COLO668 (cell line): ENCODE measurements at regions not wholly inside any gene's neighbourhood (a gene's known extent, or its start where the extent isn't known, plus 50 kb on each side); places are given as distances from the start of the nearest gene placed in this dataset.
"Not testable (repeated sequence)": the region's sequence is repeated elsewhere in the genome, so short reads cannot be mapped to it uniquely, and the experiment has no call there.

ENCODE experiments used
- DNase-seq: peaks from one replicate; lab custom pipeline; 2025; ENCODE audit not compliant: unreplicated experiment; lab: John Stamatoyannopoulos, UW

DNA sequence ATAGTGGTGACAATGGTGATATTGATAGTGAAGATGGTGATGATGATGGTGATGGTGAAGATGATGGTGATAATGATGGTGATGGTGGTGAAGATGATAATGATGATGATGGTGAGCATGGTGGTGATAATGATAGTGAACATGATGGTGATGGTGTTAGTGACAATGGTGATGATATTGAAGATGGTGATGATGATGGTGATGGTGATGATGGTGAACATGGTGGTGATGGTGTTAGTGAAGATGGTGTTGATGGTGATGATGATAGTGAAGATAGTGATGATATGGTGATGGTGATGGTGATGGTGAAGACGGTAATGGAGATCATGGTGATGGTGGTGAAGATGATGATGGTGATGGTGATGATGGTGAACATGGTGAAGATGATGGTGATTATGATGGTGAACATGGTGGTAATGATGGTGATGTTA is 259.2 kb downstream of the MATN1 start:
- DNase-seq, result no peak

- no peak for DNase-seq
These were observed 260.5 kb downstream of the MATN1 start for GRCh38 chr1:30462826-30463425.

GRCh38 chr1:30462166-30462565 is 261.2 kb downstream of the MATN1 start:
- no peak for DNase-seq

- DNase-seq, result no peak
These were observed 261.7 kb downstream of the MATN1 start for GRCh38 chr1:30461640-30462039.

DNA sequence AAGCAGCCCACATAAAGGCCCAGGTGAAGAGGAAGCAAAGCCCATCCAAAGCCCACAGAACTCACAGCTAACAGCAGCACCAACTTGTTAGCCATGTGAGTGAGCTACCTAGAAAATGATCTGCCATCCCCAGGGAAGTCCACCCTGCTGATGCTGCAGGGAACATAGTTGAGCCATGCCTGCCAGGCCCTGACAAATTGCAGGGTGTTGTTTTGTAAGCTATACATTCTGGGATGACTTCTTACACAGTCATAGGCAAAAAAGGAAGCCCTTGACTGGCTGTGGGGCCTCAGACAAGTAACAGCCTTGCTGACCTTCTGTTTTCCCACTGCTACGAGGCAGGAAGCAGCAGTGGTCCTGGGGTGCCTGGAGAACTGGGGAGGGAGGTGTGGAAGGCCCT is 262.7 kb downstream of the MATN1 start:
- no peak for DNase-seq

GRCh38 chr1:30458730-30459485 is 264.5 kb downstream of the MATN1 start:
- DNase-seq, result not testable (repeated sequence)

DNA sequence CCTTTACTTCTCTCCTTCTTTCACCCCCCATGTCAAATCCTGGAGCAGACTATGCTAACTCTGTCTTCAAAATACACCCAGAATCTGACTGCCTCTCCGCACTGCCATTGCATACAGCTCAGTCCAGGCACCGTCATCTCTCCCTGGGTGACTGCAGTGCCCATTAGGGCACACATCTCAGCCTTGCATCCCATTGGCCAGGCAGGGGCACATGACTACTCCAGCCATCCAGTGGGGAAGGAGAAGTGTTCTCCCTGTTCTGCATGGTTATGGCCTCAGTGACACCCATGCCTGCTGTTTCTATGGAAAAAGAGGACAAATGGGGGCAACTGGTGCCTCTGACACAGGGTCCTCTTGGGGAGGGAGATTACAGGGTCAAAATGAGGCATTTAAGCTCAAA is 270.5 kb downstream of the MATN1 start:
- no peak for DNase-seq

DNA sequence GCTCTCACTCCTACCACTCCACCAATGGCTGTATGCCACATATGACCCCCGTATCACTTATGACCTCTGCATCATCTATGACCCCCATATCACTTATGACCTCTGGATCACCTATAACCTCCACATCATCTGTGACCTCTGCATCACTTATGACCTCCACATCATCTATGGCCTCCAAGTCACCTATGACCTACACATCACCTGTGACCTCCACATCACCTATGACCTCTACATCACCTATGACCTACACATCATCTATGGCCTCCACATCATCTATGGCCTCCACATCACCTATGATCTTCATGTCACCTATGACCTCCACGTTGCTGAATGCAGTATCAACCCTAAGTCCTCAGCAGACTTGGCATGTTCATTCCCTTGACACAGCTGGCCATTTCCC is 271.2 kb downstream of the MATN1 start:
- no peak for DNase-seq

DNA sequence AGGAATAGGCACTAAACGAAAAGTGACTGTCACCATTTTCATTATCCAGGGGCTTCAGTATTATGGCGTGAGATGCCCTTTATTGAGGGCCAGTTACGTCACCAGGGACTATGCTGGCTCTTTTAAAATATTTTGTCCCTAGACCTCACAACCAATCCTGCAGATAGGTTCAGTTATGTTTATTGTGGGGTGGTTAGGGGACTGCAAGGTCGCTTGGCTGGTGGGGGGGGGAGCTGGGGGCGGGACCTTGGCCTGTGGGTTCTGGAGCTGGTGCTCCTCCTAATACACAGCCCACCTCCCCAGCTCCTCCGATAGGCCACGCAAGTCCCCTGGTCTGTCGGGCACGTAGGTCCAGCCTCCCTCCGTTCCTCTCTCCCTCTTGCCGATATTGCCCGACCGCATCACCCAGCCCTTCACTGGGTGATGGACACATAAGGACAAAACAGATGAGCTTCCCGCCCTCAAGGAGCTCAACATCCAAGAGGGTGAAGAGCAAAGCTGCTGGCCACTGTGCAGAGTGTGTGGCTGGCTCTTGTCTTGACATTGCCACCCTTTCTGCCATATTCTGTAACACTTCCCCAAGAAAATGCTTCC is 271.8 kb downstream of the MATN1 start:
- DNase-seq, result no peak

DNA sequence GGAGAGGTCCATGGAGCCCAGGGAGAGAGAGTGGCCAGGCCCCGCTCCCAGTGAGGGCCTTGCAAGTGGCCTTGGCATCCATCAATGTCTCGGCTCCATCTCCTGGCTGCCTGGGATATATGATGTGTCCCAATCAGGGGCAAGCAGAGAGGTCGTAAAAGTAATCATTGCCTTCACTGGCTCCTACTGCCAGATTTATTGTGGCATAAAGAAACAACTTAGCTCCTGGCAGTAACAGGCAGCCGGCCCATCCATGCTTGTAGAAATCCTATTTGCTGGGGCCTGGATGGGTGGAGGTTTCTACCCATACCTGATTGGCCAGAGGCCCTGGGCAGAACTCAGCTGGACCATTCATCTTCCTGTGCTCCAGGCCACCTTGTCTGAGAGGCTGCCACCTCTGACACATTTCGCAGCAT is 272.6 kb downstream of the MATN1 start:
- DNase-seq, result no peak

DNA sequence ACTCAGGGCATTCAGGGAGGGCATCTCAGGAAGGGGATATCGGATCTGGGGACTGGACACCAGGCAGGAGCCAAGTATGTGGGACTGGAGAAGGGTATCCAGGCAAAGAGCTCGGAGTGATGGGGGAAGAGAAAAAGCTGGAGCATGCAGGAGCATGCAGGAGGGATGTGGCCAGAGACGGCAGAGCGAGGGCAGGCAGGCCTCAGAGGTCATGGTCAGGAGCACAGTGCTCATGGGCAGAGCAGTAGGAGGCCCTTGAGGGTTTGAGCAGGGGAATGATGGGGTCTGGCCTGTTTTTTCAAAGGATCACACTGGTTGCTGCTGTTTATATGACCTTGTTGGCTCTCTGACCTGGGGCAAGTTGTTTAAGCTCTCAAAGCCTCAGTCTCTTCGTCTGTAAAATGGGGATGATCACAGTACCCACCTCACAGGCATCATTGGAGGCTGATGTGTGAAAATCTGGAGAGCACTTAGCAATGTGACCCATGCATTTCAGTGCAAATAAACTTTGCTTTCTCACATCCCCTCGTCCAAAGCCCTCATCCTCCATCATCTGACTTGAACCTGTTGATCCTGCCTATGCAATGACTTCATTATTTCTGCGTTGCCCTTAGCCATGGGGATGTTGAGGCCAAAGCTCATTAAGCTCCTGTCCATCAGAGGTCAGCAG is 273.1 kb downstream of the MATN1 start:
- no peak for DNase-seq

DNA sequence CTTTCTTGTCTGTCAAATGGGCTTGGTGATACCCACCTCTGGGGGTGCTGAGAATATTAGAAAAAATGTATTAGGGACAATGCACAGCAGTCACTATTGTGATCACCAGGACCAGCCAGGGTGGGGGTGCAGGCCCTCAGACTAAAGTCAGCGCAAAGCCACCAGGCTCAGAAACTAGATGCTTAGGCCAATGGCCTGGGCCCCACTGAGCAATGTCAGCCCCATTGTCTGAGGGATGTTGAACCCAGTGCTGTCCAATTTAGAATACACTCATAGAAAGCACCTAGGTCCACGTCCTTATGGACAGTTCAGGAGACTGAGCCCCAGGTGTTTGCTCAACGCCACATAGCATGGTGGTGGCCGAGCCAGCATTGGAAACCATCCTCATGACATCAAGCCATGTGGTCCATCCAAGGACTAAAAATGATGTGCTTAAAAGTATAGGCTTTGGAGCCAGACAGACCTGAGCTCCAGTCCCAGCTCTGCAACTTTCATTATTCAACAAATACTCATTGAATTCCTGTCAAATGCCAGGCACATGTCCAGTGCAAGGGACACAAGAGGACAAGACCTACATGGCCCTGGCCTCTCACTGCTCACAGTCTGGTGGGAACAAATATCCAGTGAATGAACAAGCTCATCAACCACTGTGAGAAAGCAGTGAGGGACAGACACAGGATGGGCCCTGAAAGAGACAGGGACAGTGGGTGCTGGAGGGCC is 273.8 kb downstream of the MATN1 start:
- no peak for DNase-seq

DNA sequence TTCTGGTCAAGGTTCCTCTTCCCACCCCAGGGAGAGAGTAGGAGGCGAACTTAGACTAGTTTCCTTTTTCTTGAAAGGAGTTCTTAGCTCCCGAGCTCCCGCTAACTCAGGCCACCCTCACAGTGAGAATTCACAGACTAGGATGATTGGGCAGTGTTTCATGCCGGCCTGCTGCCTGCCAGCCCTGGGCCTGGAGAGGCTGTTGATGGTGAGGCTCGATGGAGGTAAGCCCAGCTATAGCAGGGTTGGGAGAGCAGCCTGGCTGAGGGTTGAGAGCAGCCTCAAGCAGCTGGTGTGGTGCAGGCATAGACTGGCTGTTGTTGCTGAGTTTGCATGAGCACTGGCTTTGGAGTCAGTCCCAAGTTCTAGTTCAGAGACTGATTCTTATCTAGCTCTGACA is 274.4 kb downstream of the MATN1 start:
- no peak for DNase-seq

GRCh38 chr1:30447701-30448100 is 275.7 kb downstream of the MATN1 start:
- DNase-seq, result no peak

DNA sequence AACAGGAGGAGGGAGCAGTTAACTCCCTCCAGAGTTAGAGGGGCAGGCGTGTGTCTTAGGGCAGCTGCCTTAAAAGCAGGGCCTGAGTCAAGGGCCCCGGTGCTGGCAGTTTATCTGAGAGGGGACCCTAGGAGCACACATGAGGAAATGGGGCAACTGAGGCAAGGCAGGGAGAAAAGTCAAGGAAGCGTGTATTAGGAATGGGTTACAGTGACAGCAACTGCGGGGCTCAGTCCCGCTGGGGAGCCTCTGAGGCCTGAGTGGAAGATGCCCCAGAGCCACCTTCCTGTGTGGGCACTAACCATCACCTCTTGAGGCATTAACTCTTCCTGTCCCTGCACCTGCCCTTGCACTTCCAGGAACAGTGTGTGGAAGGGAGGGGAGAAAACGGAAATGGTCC is 276.3 kb downstream of the MATN1 start:
- DNase-seq, result no peak

DNA sequence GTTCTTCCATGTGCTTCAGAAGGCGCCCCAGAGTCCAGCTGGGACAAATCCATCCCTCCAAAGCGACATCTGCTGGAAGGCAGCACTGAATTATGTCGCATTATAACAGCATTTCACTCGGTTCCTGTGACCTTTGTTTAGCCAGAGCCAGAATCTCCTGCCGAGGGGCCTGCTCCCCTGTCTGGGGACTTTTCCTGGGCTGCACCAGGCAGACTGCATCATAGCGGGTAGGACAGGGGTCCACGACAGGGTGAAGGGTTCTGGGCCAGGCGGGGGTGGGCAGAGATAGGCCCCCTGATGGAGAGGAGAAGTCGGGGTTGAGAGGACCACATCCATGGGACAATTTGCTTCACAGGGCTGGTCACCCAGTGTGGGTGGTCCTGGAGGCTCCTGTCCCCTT is 276.9 kb downstream of the MATN1 start:
- DNase-seq, result no peak

DNA sequence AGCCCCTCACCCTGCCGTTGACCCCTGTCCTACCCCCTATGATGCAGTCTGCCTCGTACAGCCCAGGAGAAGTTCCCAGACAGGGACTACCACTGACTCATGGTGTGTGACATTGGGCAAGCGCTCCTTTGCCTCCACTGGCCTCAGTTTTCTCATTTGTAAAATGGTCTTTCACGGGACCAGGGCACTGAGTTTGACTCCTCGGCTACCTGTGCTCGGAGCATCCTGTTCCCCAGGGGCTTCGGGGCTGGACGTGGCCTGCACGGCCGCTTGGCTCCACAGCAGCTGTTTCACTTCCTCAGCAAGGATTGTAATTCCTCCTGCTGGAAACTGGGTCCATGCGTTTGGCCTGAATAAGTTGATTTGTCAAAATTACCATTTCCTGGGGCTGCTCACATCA is 277.3 kb downstream of the MATN1 start:
- no peak for DNase-seq

- DNase-seq, result no peak
These were observed 277.9 kb downstream of the MATN1 start for GRCh38 chr1:30445449-30445848.

DNA sequence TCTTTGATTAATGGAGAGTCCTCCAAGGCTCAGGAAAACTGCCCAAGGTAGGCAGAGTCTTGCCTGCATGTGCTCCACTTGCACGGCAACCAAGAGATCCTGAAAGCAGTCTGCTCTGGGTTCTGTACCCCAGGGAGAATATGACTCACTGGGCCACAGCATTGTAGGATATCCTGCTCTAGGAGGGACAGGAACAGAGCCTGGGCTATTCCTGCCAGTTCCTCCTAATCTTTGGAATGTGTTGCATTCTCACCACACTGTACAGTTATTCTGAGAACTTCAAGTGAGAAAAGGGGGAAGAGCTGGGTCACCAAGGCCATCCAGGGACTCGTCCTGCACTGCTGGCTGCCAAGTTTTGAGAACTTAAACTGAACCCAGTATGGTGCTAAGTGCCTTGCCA is 278.5 kb downstream of the MATN1 start:
- no peak for DNase-seq

DNA sequence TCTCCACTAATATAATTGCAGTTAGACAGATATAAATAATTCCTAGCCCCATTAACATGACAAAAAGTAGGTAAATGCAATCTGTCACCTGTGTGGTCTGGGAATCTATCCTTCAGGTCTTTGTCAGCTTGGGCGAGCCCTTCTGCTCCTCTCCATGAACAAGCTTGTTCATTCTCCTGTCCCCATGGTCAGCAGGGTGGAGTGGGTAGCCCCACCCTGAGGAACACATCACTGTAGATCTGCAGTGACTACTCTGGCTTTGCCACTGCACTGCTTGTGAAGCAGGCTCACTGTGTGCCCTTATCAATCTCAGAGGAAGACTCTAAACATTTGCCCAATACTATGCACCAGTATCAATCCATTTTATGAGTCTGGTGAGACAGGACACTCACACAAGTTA is 279.0 kb downstream of the MATN1 start:
- no peak for DNase-seq

- not testable (repeated sequence) for DNase-seq
These were observed 285.1 kb downstream of the MATN1 start for GRCh38 chr1:30438274-30438673.
